ENCODE measurements at regions not wholly inside any gene's neighbourhood (a gene's known extent, or its start where the extent isn't known, plus 50 kb on each side); places are given as distances from the start of the nearest gene placed in this dataset.

DNA sequence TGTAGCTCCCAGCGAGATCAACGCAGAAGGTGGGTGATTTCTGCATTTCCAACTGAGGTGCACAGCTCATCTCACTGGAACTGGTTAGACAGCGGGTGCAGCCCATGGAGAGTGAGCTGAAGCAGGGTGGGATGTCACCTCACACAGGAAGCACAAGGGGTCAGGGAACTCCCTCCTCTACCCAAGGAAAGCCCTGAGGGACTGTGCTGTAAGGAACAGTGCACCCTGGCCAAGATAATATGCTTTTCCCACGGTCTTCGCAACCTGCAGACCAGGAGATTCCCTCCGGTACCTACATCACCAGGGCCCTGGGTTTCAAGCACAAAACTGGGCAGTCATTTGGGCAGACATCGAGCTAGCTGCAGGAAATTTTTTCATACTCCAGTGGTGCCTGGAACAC, 216.4 kb upstream of the TET2 start:
- H3K4me1 ChIP-seq (ENCODE audit: control insufficient read depth, extremely low read depth, insufficient read depth, low read length) = no peaks in the 10 kb centered on the region
- no peaks in the 10 kb centered on the region for H3K79me2 ChIP-seq (ENCODE audit: control insufficient read depth, insufficient read depth, low read length)
- H4K20me1 ChIP-seq (replicated peaks; ENCODE audit: control insufficient read depth, extremely low read depth, insufficient read depth, low read length) = no peaks in the 10 kb centered on the region
- H3K9me3 ChIP-seq (replicated peaks; ENCODE audit: control insufficient read depth, insufficient read depth, low read length) = no peaks in the 10 kb centered on the region
- no peak for FAIRE-seq
- no peak overlapping the region for H3K4me2 ChIP-seq (ENCODE audit: insufficient read depth, low read length)
- no peaks in the 10 kb centered on the region for H3K27me3 ChIP-seq (ENCODE audit: control insufficient read depth in 2 of 2, insufficient read depth in 2 of 2, low read length in 2 of 2)
- TF ChIP-seq MYC (IDR thresholded peaks at IDR 0.05; ENCODE audit: low read depth, low read length) (no peak), GATA2 (IDR thresholded peaks at IDR 0.05; ENCODE audit: insufficient read depth, insufficient read length, low read depth, low read length) (no peak), POLR2AphosphoS5 (IDR thresholded peaks at IDR 0.05; ENCODE audit: insufficient read depth, low read depth, low read length) (no peak), EZH2 (IDR thresholded peaks at IDR 0.05; ENCODE audit: borderline replicate concordance, low read depth, low read length, severe bottlenecking) (no peak), POLR2A (IDR thresholded peaks at IDR 0.05; ENCODE audit: low read depth, low read length) (no peak), FOS (IDR thresholded peaks at IDR 0.05; ENCODE audit: borderline replicate concordance, insufficient read depth, low read length) (no peak), JUN (IDR thresholded peaks at IDR 0.05; ENCODE audit: borderline replicate concordance, insufficient read depth, insufficient read length, low read depth) (no peak)
- TF ChIP-seq, protein P1, sequence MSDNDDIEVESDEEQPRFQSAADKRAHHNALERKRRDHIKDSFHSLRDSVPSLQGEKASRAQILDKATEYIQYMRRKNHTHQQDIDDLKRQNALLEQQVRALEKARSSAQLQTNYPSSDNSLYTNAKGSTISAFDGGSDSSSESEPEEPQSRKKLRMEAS (IDR thresholded peaks at IDR 0.05; ENCODE audit: insufficient read depth, insufficient read length) = no peak
- TF ChIP-seq, protein P2, sequence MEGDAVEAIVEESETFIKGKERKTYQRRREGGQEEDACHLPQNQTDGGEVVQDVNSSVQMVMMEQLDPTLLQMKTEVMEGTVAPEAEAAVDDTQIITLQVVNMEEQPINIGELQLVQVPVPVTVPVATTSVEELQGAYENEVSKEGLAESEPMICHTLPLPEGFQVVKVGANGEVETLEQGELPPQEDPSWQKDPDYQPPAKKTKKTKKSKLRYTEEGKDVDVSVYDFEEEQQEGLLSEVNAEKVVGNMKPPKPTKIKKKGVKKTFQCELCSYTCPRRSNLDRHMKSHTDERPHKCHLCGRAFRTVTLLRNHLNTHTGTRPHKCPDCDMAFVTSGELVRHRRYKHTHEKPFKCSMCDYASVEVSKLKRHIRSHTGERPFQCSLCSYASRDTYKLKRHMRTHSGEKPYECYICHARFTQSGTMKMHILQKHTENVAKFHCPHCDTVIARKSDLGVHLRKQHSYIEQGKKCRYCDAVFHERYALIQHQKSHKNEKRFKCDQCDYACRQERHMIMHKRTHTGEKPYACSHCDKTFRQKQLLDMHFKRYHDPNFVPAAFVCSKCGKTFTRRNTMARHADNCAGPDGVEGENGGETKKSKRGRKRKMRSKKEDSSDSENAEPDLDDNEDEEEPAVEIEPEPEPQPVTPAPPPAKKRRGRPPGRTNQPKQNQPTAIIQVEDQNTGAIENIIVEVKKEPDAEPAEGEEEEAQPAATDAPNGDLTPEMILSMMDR (IDR thresholded peaks at IDR 0.05; ENCODE audit: extremely low read depth in 1 of 2, insufficient read depth in 1 of 2, low read depth in 1 of 2, low read length in 2 of 2) = no peak
- no peaks in the 10 kb centered on the region for H3K36me3 ChIP-seq (ENCODE audit: control insufficient read depth in 2 of 2, extremely low read depth in 1 of 2, insufficient read depth in 2 of 2, low read length in 2 of 2)
- H3K27ac ChIP-seq (ENCODE audit: insufficient read depth, low read depth, low read length) = no peak overlapping the region
- H3K4me3 ChIP-seq (replicated peaks in 1 of 3; ENCODE audit: insufficient read depth in 1 of 3, low read depth in 1 of 3, low read length in 3 of 3) = no peak overlapping the region
- ChIA-PET CTCF (no interaction called here), POLR2A (no interaction called here)
- no peak overlapping the region for H3K9ac ChIP-seq (replicated peaks; ENCODE audit: extremely low read depth, insufficient read depth, low read length)
- no peak for DNase-seq (ENCODE audit: low read depth, low spot score)
- BruUV-seq (replicated peaks) = no TSS peak
- dilution Hi-C loops (cut with MboI; ENCODE audit: extremely low pct_ligation_motif_present, low sequenced_read_pairs) = no loop called here
- H2AFZ ChIP-seq (ENCODE audit: low read depth, low read length) = no peak overlapping the region
- no peaks in the 10 kb centered on the region for H3K9me1 ChIP-seq (replicated peaks; ENCODE audit: control insufficient read depth, extremely low read depth, insufficient read depth, low read length)
- intact Hi-C loops (cut with micrococcal nuclease) = loop anchor here (10.0 kb wide), 1 partner anchor 545 kb away; the partner anchor contains the start of gene PPA2

Data from endothelial cell of umbilical vein (primary cell).